ENCODE measurements at regions not wholly inside any gene's neighbourhood (a gene's known extent, or its start where the extent isn't known, plus 50 kb on each side); places are given as distances from the start of the nearest gene placed in this dataset.

- no peak for TF ChIP-seq ZNF792 (tag by site-specific recombination; IDR thresholded peaks at IDR 0.05)
- no peak for TF ChIP-seq KLF1 (tag by site-specific recombination; IDR thresholded peaks at IDR 0.05)
- no peak for TF ChIP-seq KLF7 (tag by site-specific recombination; IDR thresholded peaks at IDR 0.05; ENCODE audit: borderline replicate concordance)
- no peak for TF ChIP-seq ZNF558 (tag by site-specific recombination; IDR thresholded peaks at IDR 0.05)
- TF ChIP-seq ZNF366 (tag by site-specific recombination; conservative IDR thresholded peaks at IDR 0.05) = no peak
- TF ChIP-seq WT1 (tag by site-specific recombination; IDR thresholded peaks at IDR 0.05) = no peak
- no peak for TF ChIP-seq OVOL3 (tag by site-specific recombination; IDR thresholded peaks at IDR 0.05)
- TF ChIP-seq HIC1 (tag by site-specific recombination; IDR thresholded peaks at IDR 0.05) = no peak
- no peak for TF ChIP-seq ZFHX2 (tag by site-specific recombination; conservative IDR thresholded peaks at IDR 0.05)
- no peak for TF ChIP-seq ZNF433 (tag by site-specific recombination; IDR thresholded peaks at IDR 0.05; ENCODE audit: low read depth)
- no peak for TF ChIP-seq BCL11A (tag by site-specific recombination; IDR thresholded peaks at IDR 0.05; ENCODE audit: low read depth)
- TF ChIP-seq ZNF23 (tag by site-specific recombination; IDR thresholded peaks at IDR 0.05; ENCODE audit: borderline replicate concordance) = no peak
- TF ChIP-seq ZNF473 (tag by site-specific recombination; IDR thresholded peaks at IDR 0.05) = no peak
- TF ChIP-seq ZNF560 (tag by site-specific recombination; IDR thresholded peaks at IDR 0.05; ENCODE audit: borderline replicate concordance) = no peak
- TF ChIP-seq ZNF350 (tag by site-specific recombination; IDR thresholded peaks at IDR 0.05) = no peak
- TF ChIP-seq ZNF510 (tag by site-specific recombination; IDR thresholded peaks at IDR 0.05; ENCODE audit: insufficient replicate concordance) = no peak
- no peak for TF ChIP-seq ZNF585B (tag by site-specific recombination; IDR thresholded peaks at IDR 0.05)
- Histone ChIP-seq H3K9me3 (ENCODE audit: control insufficient read depth, insufficient read depth, low read depth, low read length) (no peaks in the 10 kb centered on the region), H3K36me3 (ENCODE audit: control insufficient read depth in 2 of 2, insufficient read depth in 1 of 2, low read length in 2 of 2) (no peaks in the 10 kb centered on the region), H3K4me3 (ENCODE audit: low read depth, low read length) (no peak overlapping the region), H3K27ac (ENCODE audit: extremely low read depth, low read depth, low read length) (no peak overlapping the region), H3K4me1 (ENCODE audit: control insufficient read depth, insufficient read depth, low read length) (no peaks in the 10 kb centered on the region)
- CTCF ChIA-PET = no interaction called here
- POLR2A ChIA-PET = no interaction called here
Measured at GRCh38 chr9:12628546-12628945, 64.6 kb upstream of the TYRP1 start.

GRCh38 chr9:12629067-12629466 is 64.1 kb upstream of the TYRP1 start:
- no peak overlapping the region for H3K4me3 ChIP-seq (ENCODE audit: low read depth, low read length)
- H3K4me1 ChIP-seq (ENCODE audit: control insufficient read depth, insufficient read depth, low read length) = no peaks in the 10 kb centered on the region
- no peaks in the 10 kb centered on the region for H3K36me3 ChIP-seq (ENCODE audit: control insufficient read depth in 2 of 2, insufficient read depth in 1 of 2, low read length in 2 of 2)
- CTCF ChIA-PET = no interaction called here
- POLR2A ChIA-PET = no interaction called here
- no peaks in the 10 kb centered on the region for H3K9me3 ChIP-seq (ENCODE audit: control insufficient read depth, insufficient read depth, low read depth, low read length)
- no peak overlapping the region for H3K27ac ChIP-seq (ENCODE audit: extremely low read depth, low read depth, low read length)
- TF ChIP-seq ZBTB11 (tag by site-specific recombination; conservative IDR thresholded peaks at IDR 0.05; ENCODE audit: low read depth) (no peak), ZNF416 (tag by site-specific recombination; IDR thresholded peaks at IDR 0.05) (no peak), ZNF155 (tag by site-specific recombination; IDR thresholded peaks at IDR 0.05) (no peak), PRDM10 (tag by site-specific recombination; IDR thresholded peaks at IDR 0.05) (no peak), ZNF692 (tag by site-specific recombination; IDR thresholded peaks at IDR 0.05) (no peak), ZNF596 (tag by site-specific recombination; IDR thresholded peaks at IDR 0.05) (no peak), ZNF18 (tag by site-specific recombination; IDR thresholded peaks at IDR 0.05) (no peak), ZNF610 (tag by site-specific recombination; IDR thresholded peaks at IDR 0.05; ENCODE audit: borderline replicate concordance) (no peak)

Measured in HEK293 (cell line).